ENCODE measurements at regions not wholly inside any gene's neighbourhood (a gene's known extent, or its start where the extent isn't known, plus 50 kb on each side); places are given as distances from the start of the nearest gene placed in this dataset.

DNA sequence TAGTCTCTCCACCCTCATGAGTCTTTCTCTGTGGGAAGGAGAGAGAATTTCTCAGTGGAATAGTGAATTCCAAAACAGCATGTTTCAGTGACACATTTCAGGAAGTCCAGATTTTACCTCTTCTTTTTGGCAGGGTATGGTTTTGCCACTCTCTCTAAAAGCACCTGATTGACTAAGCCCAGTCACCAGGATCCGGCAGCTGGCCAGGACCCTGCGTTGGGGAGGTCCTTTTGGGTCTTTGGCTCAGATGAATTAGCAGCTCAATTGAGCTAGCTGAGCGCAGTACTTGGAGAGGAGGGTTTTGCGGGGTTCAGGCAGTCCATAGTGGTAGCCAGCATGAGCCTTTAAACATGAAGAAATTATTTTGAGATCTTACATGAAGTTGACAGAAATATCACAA lies 548.2 kb downstream of the PDCD6IP start:
- Mint-ChIP-seq H3K27me3 (ENCODE audit: low read depth) (no peaks in the 10 kb centered on the region), H3K27ac (ENCODE audit: unreplicated experiment) (no peak overlapping the region), H3K4me3 (no peak overlapping the region), H3K36me3 (ENCODE audit: low read depth) (no peaks in the 10 kb centered on the region), H3K9me3 (peaks cover 3% of the 10 kb centered on the region), H3K4me1 (peaks cover 6% of the 10 kb centered on the region)
- DNase-seq (ENCODE audit: low read depth, low spot score): no peak
- TF ChIP-seq, protein P1, sequence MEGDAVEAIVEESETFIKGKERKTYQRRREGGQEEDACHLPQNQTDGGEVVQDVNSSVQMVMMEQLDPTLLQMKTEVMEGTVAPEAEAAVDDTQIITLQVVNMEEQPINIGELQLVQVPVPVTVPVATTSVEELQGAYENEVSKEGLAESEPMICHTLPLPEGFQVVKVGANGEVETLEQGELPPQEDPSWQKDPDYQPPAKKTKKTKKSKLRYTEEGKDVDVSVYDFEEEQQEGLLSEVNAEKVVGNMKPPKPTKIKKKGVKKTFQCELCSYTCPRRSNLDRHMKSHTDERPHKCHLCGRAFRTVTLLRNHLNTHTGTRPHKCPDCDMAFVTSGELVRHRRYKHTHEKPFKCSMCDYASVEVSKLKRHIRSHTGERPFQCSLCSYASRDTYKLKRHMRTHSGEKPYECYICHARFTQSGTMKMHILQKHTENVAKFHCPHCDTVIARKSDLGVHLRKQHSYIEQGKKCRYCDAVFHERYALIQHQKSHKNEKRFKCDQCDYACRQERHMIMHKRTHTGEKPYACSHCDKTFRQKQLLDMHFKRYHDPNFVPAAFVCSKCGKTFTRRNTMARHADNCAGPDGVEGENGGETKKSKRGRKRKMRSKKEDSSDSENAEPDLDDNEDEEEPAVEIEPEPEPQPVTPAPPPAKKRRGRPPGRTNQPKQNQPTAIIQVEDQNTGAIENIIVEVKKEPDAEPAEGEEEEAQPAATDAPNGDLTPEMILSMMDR (conservative IDR thresholded peaks at IDR 0.05): no peak

DNA sequence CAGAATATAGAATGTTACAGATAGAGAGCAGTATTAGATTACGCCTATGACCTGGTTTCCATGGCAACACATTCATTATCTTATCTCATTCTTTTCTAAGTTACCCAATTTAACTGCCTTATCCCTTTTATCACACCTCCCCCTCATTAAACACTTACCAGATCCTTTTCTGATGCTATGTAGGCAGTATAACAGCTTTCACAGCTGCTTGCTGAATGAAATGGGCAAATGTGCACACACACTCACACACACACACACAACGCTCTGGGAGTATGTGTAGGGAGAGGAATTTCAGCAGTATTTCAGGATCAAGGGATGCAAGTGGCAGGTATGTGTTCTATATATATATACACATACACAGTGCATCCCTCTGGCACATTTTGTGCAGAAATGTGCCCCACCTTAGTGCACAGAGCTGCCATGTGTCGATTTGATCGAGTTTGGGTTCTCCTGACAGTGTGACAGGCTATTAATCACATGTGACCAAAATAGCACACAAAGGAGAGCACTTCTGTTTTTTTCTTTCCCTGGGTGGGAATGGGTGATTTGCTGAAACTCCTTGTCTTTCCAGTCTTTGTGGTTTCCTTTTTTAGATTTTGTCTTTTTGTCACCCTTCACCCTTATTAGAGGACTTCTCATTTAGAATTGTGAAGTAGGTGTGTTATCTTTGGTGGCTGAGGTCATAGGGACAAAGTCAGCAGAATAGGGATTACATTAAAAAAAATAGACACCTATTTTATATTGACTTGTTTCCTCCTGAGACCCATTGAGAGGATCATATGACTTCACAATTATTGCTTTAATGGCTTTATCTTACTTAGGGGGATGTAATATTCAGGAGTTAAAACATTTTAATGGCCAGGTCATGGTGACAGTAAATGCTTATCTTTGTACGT lies 553.7 kb downstream of the PDCD6IP start:
- no peaks in the 10 kb centered on the region for H3K9me3 Mint-ChIP-seq
- H3K27ac Mint-ChIP-seq (ENCODE audit: unreplicated experiment): no peak overlapping the region
- TF ChIP-seq, protein P1 (conservative IDR thresholded peaks at IDR 0.05): no peak
- H3K4me3 Mint-ChIP-seq: no peak overlapping the region
- no peaks in the 10 kb centered on the region for H3K36me3 Mint-ChIP-seq (ENCODE audit: low read depth)
- no peak for DNase-seq (ENCODE audit: low read depth, low spot score)
- H3K4me1 Mint-ChIP-seq: no peaks in the 10 kb centered on the region
- no peaks in the 10 kb centered on the region for H3K27me3 Mint-ChIP-seq (ENCODE audit: low read depth)

DNA sequence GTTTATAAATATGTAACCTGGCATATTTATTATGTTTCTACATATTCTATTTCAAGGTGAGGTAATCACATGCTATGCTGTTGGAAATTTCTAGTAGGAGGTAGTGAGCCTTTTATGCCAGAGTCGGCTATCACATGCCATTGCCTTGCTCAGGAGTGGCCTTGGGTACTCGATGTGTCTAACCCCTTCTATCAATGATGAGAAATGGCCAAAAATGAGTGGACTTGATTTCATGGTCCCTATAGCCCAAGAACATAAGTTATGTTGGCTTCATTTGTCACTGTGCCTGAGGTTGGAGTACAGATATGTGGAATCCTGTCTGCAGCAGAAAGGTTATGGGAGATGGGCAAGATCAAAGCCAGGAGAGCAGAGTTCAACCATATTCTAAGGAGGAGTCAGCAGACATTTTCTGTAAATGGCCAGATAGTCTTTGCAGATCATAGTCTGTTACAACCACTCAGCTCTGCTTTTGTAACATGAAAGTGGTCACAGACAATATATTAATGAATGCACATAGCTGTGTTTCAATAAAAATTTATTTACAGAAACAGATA lies 554.4 kb downstream of the PDCD6IP start:
- no peak for DNase-seq (ENCODE audit: low read depth, low spot score)
- Mint-ChIP-seq H3K4me1 (no peaks in the 10 kb centered on the region), H3K27me3 (ENCODE audit: low read depth) (no peaks in the 10 kb centered on the region), H3K9me3 (no peaks in the 10 kb centered on the region), H3K27ac (ENCODE audit: unreplicated experiment) (no peak overlapping the region), H3K4me3 (no peak overlapping the region), H3K36me3 (ENCODE audit: low read depth) (no peaks in the 10 kb centered on the region)
- TF ChIP-seq, protein P1 (conservative IDR thresholded peaks at IDR 0.05): no peak

DNA sequence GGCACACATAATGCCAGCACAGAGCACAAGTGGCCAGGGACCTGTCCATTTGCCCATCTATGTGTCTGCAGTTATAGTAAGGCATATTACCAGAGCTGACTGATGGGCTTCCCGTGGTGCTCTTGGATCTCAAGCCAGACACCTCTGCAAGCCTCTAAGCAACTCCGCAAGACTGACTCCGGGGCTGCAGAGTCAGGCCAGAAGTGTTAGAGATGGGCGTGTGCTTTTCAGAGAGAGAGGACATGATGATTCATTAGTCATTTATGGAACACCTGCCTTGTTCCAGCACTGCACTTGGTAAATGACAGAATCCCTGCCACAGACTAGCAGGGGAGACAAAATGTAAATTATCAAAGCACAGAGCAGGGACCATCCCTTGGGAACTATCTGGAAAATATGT lies 559.0 kb downstream of the PDCD6IP start:
- TF ChIP-seq, protein P1 (conservative IDR thresholded peaks at IDR 0.05): no peak
- Mint-ChIP-seq H3K4me3 (no peak overlapping the region), H3K9me3 (no peaks in the 10 kb centered on the region), H3K36me3 (ENCODE audit: low read depth) (no peaks in the 10 kb centered on the region), H3K27me3 (ENCODE audit: low read depth) (no peaks in the 10 kb centered on the region), H3K4me1 (no peaks in the 10 kb centered on the region), H3K27ac (ENCODE audit: unreplicated experiment) (no peak overlapping the region)
- no peak for DNase-seq (ENCODE audit: low read depth, low spot score)

DNA sequence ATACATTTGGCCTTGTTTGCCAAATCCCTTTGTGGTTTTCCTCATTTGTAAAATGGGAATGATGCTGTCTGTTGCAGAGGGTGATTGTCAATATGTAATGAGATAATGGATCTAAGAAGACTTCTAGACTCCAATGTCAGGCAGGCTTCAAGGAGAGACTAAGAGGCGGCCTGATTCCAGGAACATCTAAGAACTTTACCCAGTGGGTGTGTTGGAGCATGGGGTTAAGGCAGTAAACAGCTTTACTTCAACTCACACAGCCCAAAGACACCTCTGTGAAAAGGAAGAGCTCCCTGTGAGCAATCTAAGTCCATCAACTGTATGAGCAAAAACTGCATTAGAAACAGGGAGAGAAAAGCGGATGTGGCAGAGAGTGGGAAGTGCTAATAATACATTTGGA lies 560.6 kb downstream of the PDCD6IP start:
- no peak overlapping the region for H3K27ac Mint-ChIP-seq (ENCODE audit: unreplicated experiment)
- no peak for DNase-seq (ENCODE audit: low read depth, low spot score)
- no peaks in the 10 kb centered on the region for H3K36me3 Mint-ChIP-seq (ENCODE audit: low read depth)
- H3K9me3 Mint-ChIP-seq: no peaks in the 10 kb centered on the region
- H3K4me3 Mint-ChIP-seq: no peak overlapping the region
- H3K27me3 Mint-ChIP-seq (ENCODE audit: low read depth): no peaks in the 10 kb centered on the region
- TF ChIP-seq, protein P1 (conservative IDR thresholded peaks at IDR 0.05): no peak
- H3K4me1 Mint-ChIP-seq: no peaks in the 10 kb centered on the region
